DOHH2 (cell line): ENCODE measurements at regions not wholly inside any gene's neighbourhood (a gene's known extent, or its start where the extent isn't known, plus 50 kb on each side); places are given as distances from the start of the nearest gene placed in this dataset.
"Not testable (repeated sequence)": the region's sequence is repeated elsewhere in the genome, so short reads cannot be mapped to it uniquely, and the experiment has no call there.

Experiments
- H3F3A ChIP-seq: fragments of 200-600 bp; sonication (generic), shearing (Covaris generic); 2 replicates; pipeline ENCODE4 v1.6.0; 2016; ENCODE audit warnings: antibody characterized with exemption, mild to moderate bottlenecking; ENCODE audit not compliant: control insufficient read depth, insufficient read depth
- H3K27ac ChIP-seq: fragments of 200-600 bp; sonication (generic); 2 replicates; pipeline ENCODE4 v1.5.1; 2014; ENCODE audit warnings: low read depth, mild to moderate bottlenecking, low read length, moderate library complexity
- H3K27me3 ChIP-seq: fragments of 200-600 bp; sonication (generic); 2 replicates; pipeline ENCODE4 v1.6.1; 2014; ENCODE audit warnings: mild to moderate bottlenecking, low read length, mixed read lengths; ENCODE audit not compliant: control insufficient read depth
- H3K36me3 ChIP-seq: fragments of 200-600 bp; sonication (generic); 2 replicates; pipeline ENCODE4 v1.6.1; 2014; ENCODE audit warnings: mild to moderate bottlenecking, low read length, moderate library complexity, mixed read lengths; ENCODE audit not compliant: control insufficient read depth
- H3K4me1 ChIP-seq: fragments of 200-600 bp; sonication (generic); 2 replicates; pipeline ENCODE4 v1.6.1; 2014; ENCODE audit warnings: mild to moderate bottlenecking, low read length, mixed read lengths; ENCODE audit not compliant: control insufficient read depth
- H3K4me2 ChIP-seq: fragments of 200-600 bp; sonication (generic); 2 replicates; pipeline ENCODE4 v1.6.0; 2014; ENCODE audit warnings: mild to moderate bottlenecking, low read length, moderate library complexity
- H3K4me3 ChIP-seq: fragments of 200-600 bp; sonication (generic); 2 replicates; pipeline ENCODE4 v1.5.1; 2014; ENCODE audit warnings: mild to moderate bottlenecking, low read length, mixed read lengths
- H3K79me2 ChIP-seq: fragments of 200-600 bp; sonication (generic); 2 replicates; pipeline ENCODE4 v1.6.1; 2014; ENCODE audit warnings: mild to moderate bottlenecking, low read length, mixed read lengths; ENCODE audit not compliant: control insufficient read depth
- H3K9me2 ChIP-seq: fragments of 200-600 bp; sonication (generic); replicated peaks from 2 replicates; pipeline ENCODE4 v1.6.1; 2014; ENCODE audit warnings: mild to moderate bottlenecking, low read length, mixed read lengths; ENCODE audit not compliant: control insufficient read depth
- H3K9me3 ChIP-seq: fragments of 200-600 bp; sonication (generic); 2 replicates; pipeline ENCODE4 v1.6.1; 2014; ENCODE audit warnings: antibody characterized with exemption, low read length, mixed read lengths; ENCODE audit not compliant: control insufficient read depth, insufficient read depth
- H4K20me1 ChIP-seq: fragments of 200-600 bp; sonication (generic); 2 replicates; pipeline ENCODE4 v1.6.0; 2014; ENCODE audit warnings: low read depth, mild to moderate bottlenecking, antibody characterized with exemption, low read length, moderate library complexity; ENCODE audit not compliant: control insufficient read depth, insufficient read depth
- EZH2phosphoT487 ChIP-seq: fragments of 200-600 bp; sonication (generic); IDR thresholded peaks from 2 replicates; pipeline ENCODE4 v1.6.1; 2017; ENCODE audit warnings: borderline replicate concordance, mild to moderate bottlenecking, antibody characterized with exemption, low read length, moderate library complexity, mixed read lengths
- TF ChIP-seq, protein P1 (sequence below): fragments of 200-600 bp; sonication (generic); IDR thresholded peaks from one replicate; pipeline ENCODE4 v1.5.1; 2014; ENCODE audit warnings: antibody characterized with exemption, mild to moderate bottlenecking, low read depth, low read length; ENCODE audit not compliant: poor library complexity, severe bottlenecking

DNA sequence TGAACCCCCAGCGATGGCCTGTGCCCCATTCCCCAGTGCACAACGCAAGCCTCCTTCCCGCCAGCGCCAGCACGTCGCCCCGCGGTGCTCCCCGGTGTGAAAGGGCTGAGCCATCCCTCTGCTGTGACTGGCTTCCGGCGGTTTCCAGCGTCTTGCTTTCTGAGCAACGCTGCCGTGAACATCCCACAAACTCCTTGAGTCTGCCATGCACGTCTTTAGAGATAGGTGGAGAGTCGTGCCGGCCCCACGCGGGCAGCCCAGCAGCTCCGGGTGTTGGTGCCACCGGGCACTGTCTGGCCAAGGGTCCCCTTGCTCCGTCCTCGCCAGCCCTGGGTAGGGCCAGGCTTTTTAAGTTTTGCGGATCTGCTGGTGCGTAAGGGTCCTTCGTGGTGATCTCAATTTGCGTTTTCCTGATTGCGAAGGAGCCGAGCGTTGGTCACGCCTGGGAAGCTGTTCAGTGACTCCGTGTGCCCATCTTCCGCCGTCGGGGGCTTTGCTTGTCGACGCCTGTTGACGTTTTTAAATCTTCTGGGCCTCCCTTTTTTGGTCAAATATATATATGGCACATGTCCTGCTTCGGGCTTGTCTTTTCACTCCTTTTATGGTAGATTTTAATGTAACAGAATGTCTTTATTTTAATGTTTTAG lies 70.6 kb downstream of the FOXL3 start:
- H3K27ac ChIP-seq = no peak overlapping the region
- H3K9me3 ChIP-seq = peaks cover 26% of the 10 kb centered on the region; the same call in 1 of the 2 replicates
- H3K79me2 ChIP-seq = no peaks in the 10 kb centered on the region
- no peaks in the 10 kb centered on the region for H3K4me1 ChIP-seq
- H3K4me3 ChIP-seq = no peak overlapping the region
- TF ChIP-seq, protein P1, sequence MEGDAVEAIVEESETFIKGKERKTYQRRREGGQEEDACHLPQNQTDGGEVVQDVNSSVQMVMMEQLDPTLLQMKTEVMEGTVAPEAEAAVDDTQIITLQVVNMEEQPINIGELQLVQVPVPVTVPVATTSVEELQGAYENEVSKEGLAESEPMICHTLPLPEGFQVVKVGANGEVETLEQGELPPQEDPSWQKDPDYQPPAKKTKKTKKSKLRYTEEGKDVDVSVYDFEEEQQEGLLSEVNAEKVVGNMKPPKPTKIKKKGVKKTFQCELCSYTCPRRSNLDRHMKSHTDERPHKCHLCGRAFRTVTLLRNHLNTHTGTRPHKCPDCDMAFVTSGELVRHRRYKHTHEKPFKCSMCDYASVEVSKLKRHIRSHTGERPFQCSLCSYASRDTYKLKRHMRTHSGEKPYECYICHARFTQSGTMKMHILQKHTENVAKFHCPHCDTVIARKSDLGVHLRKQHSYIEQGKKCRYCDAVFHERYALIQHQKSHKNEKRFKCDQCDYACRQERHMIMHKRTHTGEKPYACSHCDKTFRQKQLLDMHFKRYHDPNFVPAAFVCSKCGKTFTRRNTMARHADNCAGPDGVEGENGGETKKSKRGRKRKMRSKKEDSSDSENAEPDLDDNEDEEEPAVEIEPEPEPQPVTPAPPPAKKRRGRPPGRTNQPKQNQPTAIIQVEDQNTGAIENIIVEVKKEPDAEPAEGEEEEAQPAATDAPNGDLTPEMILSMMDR = no peak
- no peak for TF ChIP-seq EZH2phosphoT487
- H3F3A ChIP-seq = no peaks in the 10 kb centered on the region
- H3K27me3 ChIP-seq = no peaks in the 10 kb centered on the region
- no peaks in the 10 kb centered on the region for H3K36me3 ChIP-seq
- no peaks in the 10 kb centered on the region for H3K9me2 ChIP-seq
- no peak overlapping the region for H3K4me2 ChIP-seq
- no peaks in the 10 kb centered on the region for H4K20me1 ChIP-seq

DNA sequence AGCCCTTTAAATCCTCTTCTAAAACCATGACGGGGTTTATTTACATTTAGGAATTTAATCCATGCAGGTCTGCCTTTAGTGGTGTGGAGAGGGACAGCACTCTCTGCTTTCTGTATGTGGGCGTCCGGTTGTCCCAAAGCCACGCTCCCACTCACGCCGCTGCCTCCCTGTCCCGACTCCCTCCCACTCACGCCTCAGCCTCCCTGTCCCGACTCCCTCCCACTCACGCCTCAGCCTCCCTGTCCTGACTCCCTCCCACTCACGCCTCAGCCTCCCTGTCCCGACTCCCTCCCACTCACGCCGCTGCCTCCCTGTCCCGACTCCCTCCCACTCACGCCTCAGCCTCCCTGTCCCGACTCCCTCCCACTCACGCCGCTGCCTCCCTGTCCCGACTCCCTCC lies 71.2 kb downstream of the FOXL3 start:
- peaks cover 23% of the 10 kb centered on the region; the same call in 1 of the 2 replicates for H3K9me3 ChIP-seq
- not testable (repeated sequence) for H3K9me2 ChIP-seq, H3K4me3 ChIP-seq, H3F3A ChIP-seq, H3K4me1 ChIP-seq, H3K36me3 ChIP-seq, H3K27ac ChIP-seq, H3K27me3 ChIP-seq, H3K79me2 ChIP-seq, H3K4me2 ChIP-seq, H4K20me1 ChIP-seq

DNA sequence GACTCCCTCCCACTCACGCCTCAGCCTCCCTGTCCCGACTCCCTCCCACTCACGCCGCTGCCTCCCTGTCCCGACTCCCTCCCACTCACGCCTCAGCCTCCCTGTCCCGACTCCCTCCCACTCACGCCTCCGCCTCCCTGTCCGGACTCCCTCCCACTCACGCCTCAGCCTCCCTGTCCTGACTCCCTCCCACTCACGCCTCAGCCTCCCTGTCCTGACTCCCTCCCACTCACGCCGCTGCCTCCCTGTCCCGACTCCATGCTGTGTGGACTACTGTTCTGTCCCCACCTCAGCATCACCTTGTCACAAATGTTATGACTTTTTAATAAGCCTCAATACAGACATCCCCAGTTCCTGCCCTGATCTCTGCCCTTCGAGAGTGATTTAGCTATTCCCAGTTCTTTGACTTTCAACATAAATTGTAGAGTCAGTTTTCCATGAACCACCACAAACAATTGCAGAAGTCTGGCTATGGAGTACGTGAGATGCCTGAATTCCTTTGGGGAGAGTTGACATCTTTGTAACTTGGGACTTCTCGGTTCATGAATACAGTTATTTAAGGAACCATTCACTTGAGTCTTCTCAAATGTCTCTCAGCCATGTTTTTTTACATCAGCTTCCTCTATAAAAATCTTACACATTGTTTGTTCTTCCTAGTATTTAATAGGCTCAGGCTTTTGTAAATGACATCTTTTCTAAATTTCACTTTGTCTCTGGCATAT lies 71.9 kb downstream of the FOXL3 start:
- Histone ChIP-seq H3K79me2 (no peaks in the 10 kb centered on the region), H3K4me3 (no peak overlapping the region), H4K20me1 (no peaks in the 10 kb centered on the region), H3K36me3 (no peaks in the 10 kb centered on the region), H3K4me1 (no peaks in the 10 kb centered on the region), H3K27me3 (no peaks in the 10 kb centered on the region), H3K9me2 (no peaks in the 10 kb centered on the region), H3K4me2 (no peak overlapping the region), H3K27ac (no peak overlapping the region), H3K9me3 (peaks cover 19% of the 10 kb centered on the region; the same call in 1 of the 2 replicates), H3F3A (no peaks in the 10 kb centered on the region)
- no peak for TF ChIP-seq EZH2phosphoT487
- TF ChIP-seq, protein P1 = no peak

DNA sequence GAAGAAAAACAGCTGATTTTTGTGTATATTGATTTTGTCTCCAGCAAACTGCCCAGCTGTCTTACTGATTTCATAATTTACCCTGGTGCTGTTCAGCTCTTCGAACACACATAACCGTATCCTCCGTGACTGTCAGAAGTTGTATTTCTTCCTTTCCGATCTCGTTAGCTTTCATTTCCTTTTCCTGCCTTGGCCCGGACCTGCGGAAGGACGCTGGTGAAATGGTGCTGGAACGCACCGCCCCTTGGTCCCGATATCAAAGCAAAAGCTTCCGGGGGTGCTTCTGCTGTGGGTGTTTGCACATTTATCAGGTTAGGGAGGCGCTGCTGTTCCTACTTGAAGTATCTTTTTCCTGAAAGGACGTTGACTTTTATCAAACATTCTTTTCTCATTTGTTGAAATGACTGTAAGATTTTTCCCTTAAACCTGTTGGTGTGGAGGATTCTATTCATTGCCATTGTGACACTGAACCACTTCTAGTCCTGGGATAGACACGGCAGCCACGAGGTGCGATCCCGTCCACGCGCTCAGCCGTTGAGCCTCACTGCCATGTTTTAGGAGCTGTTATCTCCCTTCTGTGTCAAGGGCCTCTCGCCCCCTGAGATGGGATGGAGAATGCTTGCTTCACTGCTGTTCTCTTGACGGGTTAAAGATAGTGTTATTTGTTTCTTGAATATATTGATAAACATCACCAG lies 72.6 kb downstream of the FOXL3 start:
- H3K27ac ChIP-seq = no peak overlapping the region
- no peak overlapping the region for H3K4me2 ChIP-seq
- no peaks in the 10 kb centered on the region for H3K79me2 ChIP-seq
- H3K36me3 ChIP-seq = no peaks in the 10 kb centered on the region
- no peaks in the 10 kb centered on the region for H3K9me2 ChIP-seq
- no peaks in the 10 kb centered on the region for H3F3A ChIP-seq
- H3K27me3 ChIP-seq = no peaks in the 10 kb centered on the region
- TF ChIP-seq, protein P1 = no peak
- no peak for TF ChIP-seq EZH2phosphoT487
- H3K4me1 ChIP-seq = no peaks in the 10 kb centered on the region
- H4K20me1 ChIP-seq = no peaks in the 10 kb centered on the region
- H3K4me3 ChIP-seq = no peak overlapping the region
- peaks cover 13% of the 10 kb centered on the region; the same call in 1 of the 2 replicates for H3K9me3 ChIP-seq
